Left ventricle myocardium superior (tissue), 1 donor: ENCODE measurements at regions not wholly inside any gene's neighbourhood (a gene's known extent, or its start where the extent isn't known, plus 50 kb on each side); places are given as distances from the start of the nearest gene placed in this dataset.
"Not testable (repeated sequence)": the region's sequence is repeated elsewhere in the genome, so short reads cannot be mapped to it uniquely, and the experiment has no call there.

ENCODE experiments used
- ATAC-seq: fragments of 200-7000 bp; cut with Tn5 transposase; one replicate; pipeline ENCODE4 v1.9.1; 2020; ENCODE audit warnings: mild to moderate bottlenecking, moderate library complexity
- DNase-seq: peaks from one replicate; pipeline ENCODE4 v3.0.0-alpha.2; 2020
- intact Hi-C: fragments of 100-400 bp; cut with micrococcal nuclease; formaldehyde crosslinking; loops from one replicate; pipeline ENCODE4 v1.11.0; 2022
- donor health status: DM: no; HTN: yes; CAD: no; lungs with severe emphysema.

- intact Hi-C loops, result no loop called here
- ATAC-seq (peak; percentile 55), DNase-seq (no peak)
These were observed 51.4 kb upstream of the RGL1 start for GRCh38 chr1:183753464-183753891.

- intact Hi-C loops, result no loop called here
These were observed 60.6 kb upstream of the RGL1 start for GRCh38 chr1:183744132-183744913.

GRCh38 chr1:183742355-183742754, 62.6 kb upstream of the RGL1 start:
- DNase-seq, result no peak
- intact Hi-C loops, result no loop called here
- no peak for ATAC-seq

More at GRCh38 chr1:183744132-183744913, 60.6 kb upstream of the RGL1 start:
- no peak for ATAC-seq
- DNase-seq, result no peak

- intact Hi-C loops, result loop anchor here (2.0 kb wide), 1 partner anchor 67 kb away; no protein-coding TSS in a partner anchor
- peak; percentile 35 for ATAC-seq
- no peak for DNase-seq
These were observed 65.1 kb upstream of the RGL1 start for GRCh38 chr1:183739741-183740271.

- intact Hi-C loops, result no loop called here
- no peak for DNase-seq
- ATAC-seq, result no peak
These were observed 65.8 kb upstream of the RGL1 start for GRCh38 chr1:183739082-183739481.

GRCh38 chr1:183737916-183738315, 67.0 kb upstream of the RGL1 start:
- DNase-seq, ATAC-seq, intact Hi-C loops: not testable (repeated sequence)

GRCh38 chr1:183736343-183736742, 68.6 kb upstream of the RGL1 start:
- DNase-seq, result no peak
- intact Hi-C loops, result no loop called here
- ATAC-seq, result no peak

GRCh38 chr1:183735069-183735860, 69.7 kb upstream of the RGL1 start:
- intact Hi-C loops, result no loop called here
- peak; percentile 47 for ATAC-seq
- DNase-seq, result no peak

GRCh38 chr1:183734543-183735036, 70.3 kb upstream of the RGL1 start:
- intact Hi-C loops, result no loop called here
- peak; percentile 45 for DNase-seq
- peak; percentile 85 for ATAC-seq

- ATAC-seq (peak; percentile 5), DNase-seq (no peak)
- intact Hi-C loops, result no loop called here
These were observed 71.2 kb upstream of the RGL1 start for GRCh38 chr1:183733715-183734114.

GRCh38 chr1:183732236-183732880, 72.6 kb upstream of the RGL1 start:
- ATAC-seq, result no peak
- DNase-seq, result no peak
- intact Hi-C loops, result no loop called here

GRCh38 chr1:183730886-183731573, 73.9 kb upstream of the RGL1 start:
- intact Hi-C loops, result no loop called here
- ATAC-seq (no peak), DNase-seq (no peak)

GRCh38 chr1:183730107-183730724, 74.7 kb upstream of the RGL1 start:
- DNase-seq (no peak), ATAC-seq (peak; percentile 63)
- intact Hi-C loops, result no loop called here

GRCh38 chr1:183726825-183727224, 73.7 kb upstream of the APOBEC4 start:
- no peak for ATAC-seq
- DNase-seq, result no peak
- intact Hi-C loops, result no loop called here

- peak; percentile 97 for ATAC-seq
- DNase-seq, result peak; percentile 54
- intact Hi-C loops, result no loop called here
These were observed 71.4 kb upstream of the APOBEC4 start for GRCh38 chr1:183724350-183725042.

- no peak for DNase-seq
- ATAC-seq, result peak; percentile 29
- intact Hi-C loops, result no loop called here
These were observed 70.5 kb upstream of the APOBEC4 start for GRCh38 chr1:183723571-183723970.

- DNase-seq (no peak), ATAC-seq (no peak)
- intact Hi-C loops, result no loop called here
These were observed 67.9 kb upstream of the APOBEC4 start for GRCh38 chr1:183721041-183721440.

GRCh38 chr1:183720028-183720427, 66.9 kb upstream of the APOBEC4 start:
- intact Hi-C loops, result no loop called here

More at GRCh38 chr1:183720028-183720427, 66.9 kb upstream of the APOBEC4 start:
- DNase-seq (no peak), ATAC-seq (no peak)
